ENCODE measurements at regions not wholly inside any gene's neighbourhood (a gene's known extent, or its start where the extent isn't known, plus 50 kb on each side); places are given as distances from the start of the nearest gene placed in this dataset.
A peak's percentile ranks its signal among the peaks of the same experiment; 100 is the strongest.
"Not testable (repeated sequence)": the region's sequence is repeated elsewhere in the genome, so short reads cannot be mapped to it uniquely, and the experiment has no call there.

DNA sequence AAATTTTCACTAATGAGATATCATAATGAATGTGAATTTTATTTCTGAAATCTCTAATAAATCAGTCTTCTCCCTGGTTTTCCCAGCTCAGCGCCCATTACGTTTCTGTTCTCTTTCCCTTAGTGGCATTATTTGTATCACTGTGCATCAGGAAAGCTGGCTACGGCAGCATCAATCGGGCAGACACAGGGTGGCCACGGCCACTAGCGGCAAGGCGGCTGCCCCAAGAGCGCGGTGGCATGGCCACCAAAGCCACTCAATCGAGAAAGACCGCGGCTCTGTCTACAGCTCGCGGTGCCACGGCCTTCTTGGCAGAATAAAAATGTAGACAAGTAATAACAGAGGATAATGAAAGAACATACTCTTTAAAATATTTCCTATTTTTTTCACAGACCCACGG is 168.0 kb downstream of the RPIA start:
- ATAC-seq (ENCODE audit: low read depth) (no peak), DNase-seq (ENCODE audit: low spot score in 2 of 2) (no peak)
- Mint-ChIP-seq H3K4me1 (peaks cover 24% of the 10 kb centered on the region), H3K4me3 (peak overlapping the region; percentile 94), H3K9me3 (no peaks in the 10 kb centered on the region), H3K36me3 (peaks cover 40% of the 10 kb centered on the region), H3K27me3 (no peaks in the 10 kb centered on the region), H3K27ac (peak overlapping the region; percentile 98)

DNA sequence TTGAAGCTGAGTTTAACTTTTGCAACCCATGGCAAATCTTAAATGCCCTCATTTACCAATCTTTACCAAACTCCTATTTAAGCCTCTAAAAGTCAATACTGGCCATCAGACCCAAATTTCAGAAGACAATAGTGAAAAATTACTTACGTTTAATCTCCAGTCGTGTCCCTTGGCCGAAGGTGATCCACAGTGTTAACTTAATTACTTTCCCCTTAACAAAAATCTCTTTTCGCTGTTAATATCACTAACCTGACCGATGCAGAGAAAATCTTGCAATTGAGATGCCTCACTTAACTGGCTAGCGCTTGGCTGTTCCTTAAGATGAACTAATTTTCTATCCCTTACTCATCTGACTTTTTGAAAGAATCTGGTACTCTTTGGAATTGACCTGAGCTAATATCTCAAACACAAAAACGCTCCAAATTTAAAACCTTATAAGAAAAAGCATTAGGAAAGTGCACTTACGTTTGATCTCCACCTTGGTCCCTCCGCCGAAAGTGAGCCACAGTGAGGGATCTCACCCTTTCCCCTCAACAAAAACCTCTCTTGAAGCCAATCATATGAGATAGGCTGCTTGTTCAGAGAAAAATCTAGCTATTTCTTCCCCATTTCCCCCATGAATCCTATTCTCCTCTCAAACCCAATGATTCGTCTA is 169.1 kb downstream of the RPIA start:
- no peak for DNase-seq (ENCODE audit: low spot score in 2 of 2)
- Mint-ChIP-seq H3K4me1 (peaks cover 17% of the 10 kb centered on the region), H3K27me3 (no peaks in the 10 kb centered on the region), H3K36me3 (peaks cover 45% of the 10 kb centered on the region), H3K4me3 (peak overlapping the region; percentile 94), H3K9me3 (no peaks in the 10 kb centered on the region), H3K27ac (peak overlapping the region; percentile 98)
- ATAC-seq (ENCODE audit: low read depth) = no peak

DNA sequence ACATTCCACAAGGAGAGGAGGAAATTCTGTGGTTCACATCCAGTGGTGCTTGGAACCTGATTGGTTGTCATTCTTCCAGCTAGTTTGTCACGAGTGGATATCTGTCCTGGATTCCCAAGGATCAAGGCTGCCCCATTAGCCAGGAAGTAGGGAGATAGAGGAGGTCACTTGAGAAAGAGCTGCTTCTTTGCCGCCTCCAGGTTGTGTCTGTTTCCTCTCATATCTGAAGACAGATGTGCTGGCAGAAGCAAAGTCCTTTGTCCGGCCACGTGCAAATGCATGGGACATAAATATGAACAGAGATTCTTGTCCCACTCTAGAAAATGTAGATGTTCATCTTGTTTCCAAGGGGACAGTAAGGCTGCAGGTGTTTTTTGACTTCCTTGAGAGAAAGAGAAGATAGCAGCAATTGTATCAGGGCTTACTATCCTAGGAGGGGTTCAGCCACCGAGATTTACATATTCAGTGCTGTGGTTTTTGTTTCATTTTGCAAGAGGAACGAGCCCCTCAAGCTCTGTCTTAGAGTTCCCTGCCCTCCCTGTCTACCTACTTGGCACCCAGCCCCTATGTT is 174.4 kb downstream of the RPIA start:
- Mint-ChIP-seq H3K36me3 (peaks cover 22% of the 10 kb centered on the region), H3K27ac (peak overlapping the region; percentile 90), H3K4me3 (peak overlapping the region; percentile 87), H3K4me1 (peaks cover 20% of the 10 kb centered on the region), H3K27me3 (no peaks in the 10 kb centered on the region), H3K9me3 (no peaks in the 10 kb centered on the region)
- peak; percentile 85 for ATAC-seq (ENCODE audit: low read depth)
- no peak for DNase-seq (ENCODE audit: low spot score in 2 of 2)

DNA sequence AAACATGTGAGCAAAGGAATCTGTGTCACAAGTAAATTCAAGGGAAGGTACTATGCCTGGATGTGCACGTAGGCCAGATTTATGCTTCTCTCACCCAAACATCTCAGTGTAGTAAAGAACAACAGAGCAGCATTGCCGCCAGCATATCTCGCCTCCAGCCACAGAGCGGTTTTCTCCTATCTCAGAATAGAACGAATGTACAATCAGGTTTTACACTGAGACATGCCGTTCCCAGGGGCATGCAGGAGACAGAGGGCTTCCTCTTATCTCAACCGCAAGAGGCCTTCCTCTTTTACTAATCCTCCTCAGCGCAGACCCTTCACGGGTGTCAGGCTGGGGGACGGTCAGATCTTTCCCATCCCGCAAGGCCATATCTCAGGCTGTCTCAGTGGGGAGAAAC is 175.3 kb downstream of the RPIA start:
- Mint-ChIP-seq H3K4me3 (peak overlapping the region; percentile 87), H3K9me3 (no peaks in the 10 kb centered on the region), H3K27ac (peak overlapping the region; percentile 90), H3K4me1 (peaks cover 20% of the 10 kb centered on the region), H3K27me3 (no peaks in the 10 kb centered on the region), H3K36me3 (peaks cover 13% of the 10 kb centered on the region)
- DNase-seq (ENCODE audit: low spot score in 2 of 2) (no peak), ATAC-seq (ENCODE audit: low read depth) (peak; percentile 25)

DNA sequence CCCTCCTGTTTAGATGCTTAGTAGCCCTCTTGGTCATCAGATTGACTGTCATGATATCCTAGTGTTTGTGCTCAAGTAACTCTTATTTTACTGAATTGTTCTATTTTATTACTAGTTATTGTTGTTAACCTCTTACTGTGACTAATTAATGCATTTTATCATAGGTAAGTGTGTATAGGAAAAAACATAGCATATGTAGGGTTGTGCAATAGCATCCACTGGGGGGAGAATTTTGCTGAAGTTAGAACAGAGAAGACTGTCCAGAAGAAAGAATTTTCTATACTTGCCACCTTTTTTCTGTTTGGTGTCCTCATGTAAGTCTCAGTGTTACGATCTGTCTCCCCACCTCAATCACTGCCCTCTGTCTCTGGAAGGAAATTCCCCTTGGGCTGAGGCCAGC is 177.4 kb downstream of the RPIA start:
- Mint-ChIP-seq H3K9me3 (no peaks in the 10 kb centered on the region), H3K27ac (peak overlapping the region; percentile 82), H3K4me3 (peak overlapping the region; percentile 77), H3K36me3 (peaks cover 8% of the 10 kb centered on the region), H3K4me1 (peaks cover 20% of the 10 kb centered on the region), H3K27me3 (no peaks in the 10 kb centered on the region)
- ATAC-seq (ENCODE audit: low read depth) (no peak), DNase-seq (ENCODE audit: low spot score in 2 of 2) (no peak)

DNA sequence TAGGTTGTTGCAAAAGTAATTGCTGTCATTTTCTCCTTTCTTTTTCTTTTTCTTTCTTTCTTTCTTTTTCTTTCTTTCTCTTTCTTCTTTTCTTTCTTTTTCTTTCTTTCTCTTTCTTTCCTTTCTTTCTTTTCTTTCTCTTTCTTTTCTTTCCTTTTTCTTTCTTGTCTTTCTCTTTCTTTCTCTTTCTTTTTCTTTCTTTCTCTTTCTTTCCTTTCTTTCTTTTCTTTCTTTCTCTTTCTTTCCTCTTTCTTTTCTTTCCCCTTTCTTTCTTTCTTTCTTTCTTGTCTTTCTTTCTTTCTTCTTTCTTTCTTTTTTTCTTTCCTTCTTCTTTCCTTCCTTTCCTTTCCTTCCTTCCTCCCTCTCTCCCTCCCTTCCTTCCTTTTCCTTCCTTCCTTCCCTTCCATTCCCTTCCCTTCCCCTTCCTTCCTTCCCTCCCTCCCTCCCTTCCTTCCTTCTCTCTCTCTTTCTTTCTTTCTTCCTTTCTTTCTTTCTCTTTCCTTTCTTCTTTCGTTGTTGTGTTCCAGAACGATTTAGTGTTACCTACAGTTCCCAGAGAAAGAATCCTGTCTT is 178.9 kb downstream of the RPIA start:
- no peak for DNase-seq (ENCODE audit: low spot score in 2 of 2)
- Mint-ChIP-seq H3K27me3 (no peaks in the 10 kb centered on the region), H3K27ac (peak overlapping the region; percentile 82), H3K9me3 (no peaks in the 10 kb centered on the region), H3K4me3 (peak overlapping the region; percentile 73), H3K4me1 (peaks cover 17% of the 10 kb centered on the region), H3K36me3 (no peaks in the 10 kb centered on the region)
- ATAC-seq (ENCODE audit: low read depth) = no peak

DNA sequence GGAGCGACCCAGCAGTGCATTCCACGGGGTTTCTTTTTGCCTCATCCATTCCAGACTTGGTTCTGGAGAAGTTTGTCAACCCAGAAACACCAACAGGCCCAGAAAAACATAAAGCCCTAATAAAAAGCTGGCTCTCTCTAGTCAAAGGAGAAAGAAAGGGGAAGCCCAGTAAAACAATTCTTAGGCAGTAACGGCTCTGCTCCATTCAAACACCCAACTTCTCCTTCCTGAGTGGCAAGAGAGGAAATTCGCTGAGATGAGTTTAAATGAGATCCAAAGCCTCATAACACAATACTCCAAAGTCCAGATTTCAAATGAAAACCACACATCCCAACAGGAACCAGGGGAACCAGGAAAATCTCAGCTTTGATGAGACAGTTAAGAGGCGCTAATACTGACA is 179.9 kb downstream of the RPIA start:
- no peaks in the 10 kb centered on the region for H3K36me3 Mint-ChIP-seq
- no peak for DNase-seq (ENCODE audit: low spot score in 2 of 2)
- H3K27me3 Mint-ChIP-seq = no peaks in the 10 kb centered on the region
- no peak for ATAC-seq (ENCODE audit: low read depth)
- H3K4me3 Mint-ChIP-seq = no peak overlapping the region
- peak overlapping the region; percentile 82 for H3K27ac Mint-ChIP-seq
- H3K9me3 Mint-ChIP-seq = no peaks in the 10 kb centered on the region
- peaks cover 17% of the 10 kb centered on the region for H3K4me1 Mint-ChIP-seq

DNA sequence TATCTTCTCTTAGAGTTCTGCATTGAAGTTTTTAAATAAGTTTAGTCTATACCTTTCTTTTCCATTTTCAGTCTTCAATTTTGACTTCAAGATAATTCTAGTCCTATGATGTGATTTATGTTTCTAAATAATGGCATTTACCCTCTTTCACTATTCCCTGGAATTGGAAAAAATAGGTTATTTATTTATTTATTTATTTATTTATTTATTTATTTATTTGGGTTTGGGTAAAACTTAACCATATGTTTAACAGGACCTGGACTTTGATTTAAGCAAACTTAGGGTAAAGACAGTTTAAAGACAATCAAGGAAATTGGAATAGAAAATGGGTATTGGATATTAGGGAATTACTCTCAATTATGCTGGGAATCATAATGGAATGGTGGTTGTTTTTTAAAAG is 182.1 kb downstream of the RPIA start:
- H3K9me3 Mint-ChIP-seq = no peaks in the 10 kb centered on the region
- no peak for DNase-seq (ENCODE audit: low spot score in 2 of 2)
- no peak for ATAC-seq (ENCODE audit: low read depth)
- H3K27me3 Mint-ChIP-seq = no peaks in the 10 kb centered on the region
- no peak overlapping the region for H3K27ac Mint-ChIP-seq
- H3K4me3 Mint-ChIP-seq = no peak overlapping the region
- peaks cover 11% of the 10 kb centered on the region for H3K4me1 Mint-ChIP-seq
- no peaks in the 10 kb centered on the region for H3K36me3 Mint-ChIP-seq

DNA sequence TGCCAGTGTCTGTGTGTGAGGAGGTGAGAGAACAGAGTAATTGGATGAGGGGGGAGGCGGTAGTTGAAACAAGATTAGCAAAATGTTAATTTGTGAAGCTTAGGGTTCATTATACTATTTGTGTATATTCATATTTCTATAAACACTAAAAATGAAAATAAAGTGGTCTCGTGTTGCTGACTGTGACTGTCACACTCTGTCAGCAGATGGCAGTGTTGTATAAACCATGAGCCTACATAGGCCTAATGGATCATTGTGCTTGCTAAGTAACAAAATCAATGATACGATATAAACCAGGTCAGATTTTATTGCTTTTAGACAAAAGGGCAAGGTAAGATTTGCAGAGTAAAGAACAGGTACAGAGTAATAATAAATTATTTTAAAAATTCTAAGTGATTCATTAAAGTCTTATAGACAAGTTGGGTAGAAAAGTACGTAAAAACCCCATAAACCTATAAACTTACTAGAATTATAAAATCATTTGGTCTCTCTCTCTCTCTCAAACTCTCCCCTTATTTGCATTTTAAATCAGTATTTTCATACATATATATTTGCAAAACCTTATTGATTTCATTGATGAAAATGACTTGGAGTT is 182.7 kb downstream of the RPIA start:
- no peaks in the 10 kb centered on the region for H3K27me3 Mint-ChIP-seq
- H3K36me3 Mint-ChIP-seq = no peaks in the 10 kb centered on the region
- ATAC-seq (ENCODE audit: low read depth) (peak; percentile 68), DNase-seq (ENCODE audit: low spot score in 2 of 2) (no peak)
- H3K9me3 Mint-ChIP-seq = no peaks in the 10 kb centered on the region
- peaks cover 11% of the 10 kb centered on the region for H3K4me1 Mint-ChIP-seq
- no peak overlapping the region for H3K4me3 Mint-ChIP-seq
- H3K27ac Mint-ChIP-seq = no peak overlapping the region

DNA sequence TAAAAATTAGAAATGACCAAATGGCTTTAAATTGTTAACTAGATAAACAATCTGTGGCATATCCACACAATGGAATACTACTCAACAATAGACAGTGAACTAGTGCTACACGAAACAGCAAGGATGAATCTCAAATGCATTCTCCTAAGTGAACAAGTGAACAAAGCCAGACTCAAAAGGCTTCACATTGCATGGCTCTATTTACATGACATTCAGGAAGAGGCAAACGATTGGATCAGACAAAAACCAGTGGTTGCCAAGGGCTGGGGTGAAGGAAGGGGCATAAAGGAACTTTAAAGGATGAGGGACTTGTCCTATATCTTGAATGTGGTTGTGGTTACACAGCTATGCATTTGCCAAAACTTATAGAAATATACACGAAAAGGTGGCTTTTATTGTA is 184.3 kb downstream of the RPIA start:
- ATAC-seq (ENCODE audit: low read depth) = no peak
- Mint-ChIP-seq H3K36me3 (no peaks in the 10 kb centered on the region), H3K4me3 (no peak overlapping the region)

DNA sequence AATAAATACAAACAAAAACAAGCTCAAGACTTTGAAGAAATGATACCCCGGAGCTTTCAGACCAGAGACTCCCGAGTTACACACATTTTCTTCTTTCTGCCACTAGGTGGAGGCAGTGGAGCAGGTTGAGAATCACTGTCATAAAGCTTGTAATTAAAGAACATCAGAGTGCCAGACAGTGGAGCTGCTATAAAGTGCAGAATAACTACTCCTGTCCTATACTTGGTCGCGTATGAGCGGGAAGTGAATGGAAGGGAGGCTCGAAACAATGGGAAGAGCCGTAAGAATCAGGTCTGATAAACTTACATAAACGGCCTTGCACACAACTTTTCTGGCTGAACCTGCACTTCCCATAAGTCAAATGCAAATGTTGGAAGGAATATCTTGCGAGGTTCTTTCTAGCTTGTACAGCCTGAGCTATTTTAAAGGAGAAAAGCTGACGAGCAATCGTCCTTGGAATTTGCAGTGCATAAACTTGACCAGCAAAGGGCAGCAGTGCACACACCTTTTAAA is 189.0 kb downstream of the RPIA start:
- no peaks in the 10 kb centered on the region for H3K27me3 Mint-ChIP-seq
- H3K36me3 Mint-ChIP-seq = no peaks in the 10 kb centered on the region
- ATAC-seq (ENCODE audit: low read depth) = peak; percentile 67
- peaks cover 10% of the 10 kb centered on the region for H3K4me1 Mint-ChIP-seq
- H3K4me3 Mint-ChIP-seq = peak overlapping the region; percentile 37
- H3K9me3 Mint-ChIP-seq = no peaks in the 10 kb centered on the region
- DNase-seq (ENCODE audit: low spot score in 2 of 2) = no peak
- H3K27ac Mint-ChIP-seq = peak overlapping the region; percentile 83

More for the DNA sequence above, 184.3 kb downstream of the RPIA start:
- Mint-ChIP-seq H3K9me3 (no peaks in the 10 kb centered on the region), H3K27me3 (no peaks in the 10 kb centered on the region), H3K27ac (no peak overlapping the region), H3K4me1 (peaks cover 2% of the 10 kb centered on the region)
- DNase-seq (ENCODE audit: low spot score in 2 of 2) = no peak

DNA sequence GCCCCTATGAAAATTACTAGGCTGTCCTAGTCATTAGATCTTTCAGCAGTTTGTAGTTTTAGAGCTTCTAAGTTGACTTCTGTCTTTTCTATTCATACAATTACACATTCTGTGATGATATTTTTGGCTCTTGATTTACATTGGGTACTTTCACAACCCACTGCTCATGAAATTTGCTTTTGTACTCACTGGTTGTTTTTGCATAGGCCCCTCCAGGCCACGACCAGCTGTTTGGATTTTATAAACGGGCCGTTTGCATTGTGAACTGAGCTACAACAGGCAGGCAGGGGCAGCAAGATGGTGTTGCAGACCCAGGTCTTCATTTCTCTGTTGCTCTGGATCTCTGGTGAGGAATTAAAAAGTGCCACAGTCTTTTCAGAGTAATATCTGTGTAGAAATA is 193.8 kb downstream of the RPIA start:
- peak overlapping the region; percentile 35 for H3K27ac Mint-ChIP-seq
- no peaks in the 10 kb centered on the region for H3K9me3 Mint-ChIP-seq
- H3K4me3 Mint-ChIP-seq = peak overlapping the region; percentile 75
- no peaks in the 10 kb centered on the region for H3K27me3 Mint-ChIP-seq
- DNase-seq (ENCODE audit: low spot score in 2 of 2) (no peak), ATAC-seq (ENCODE audit: low read depth) (peak; percentile 66)
- H3K4me1 Mint-ChIP-seq = peaks cover 19% of the 10 kb centered on the region
- no peaks in the 10 kb centered on the region for H3K36me3 Mint-ChIP-seq

DNA sequence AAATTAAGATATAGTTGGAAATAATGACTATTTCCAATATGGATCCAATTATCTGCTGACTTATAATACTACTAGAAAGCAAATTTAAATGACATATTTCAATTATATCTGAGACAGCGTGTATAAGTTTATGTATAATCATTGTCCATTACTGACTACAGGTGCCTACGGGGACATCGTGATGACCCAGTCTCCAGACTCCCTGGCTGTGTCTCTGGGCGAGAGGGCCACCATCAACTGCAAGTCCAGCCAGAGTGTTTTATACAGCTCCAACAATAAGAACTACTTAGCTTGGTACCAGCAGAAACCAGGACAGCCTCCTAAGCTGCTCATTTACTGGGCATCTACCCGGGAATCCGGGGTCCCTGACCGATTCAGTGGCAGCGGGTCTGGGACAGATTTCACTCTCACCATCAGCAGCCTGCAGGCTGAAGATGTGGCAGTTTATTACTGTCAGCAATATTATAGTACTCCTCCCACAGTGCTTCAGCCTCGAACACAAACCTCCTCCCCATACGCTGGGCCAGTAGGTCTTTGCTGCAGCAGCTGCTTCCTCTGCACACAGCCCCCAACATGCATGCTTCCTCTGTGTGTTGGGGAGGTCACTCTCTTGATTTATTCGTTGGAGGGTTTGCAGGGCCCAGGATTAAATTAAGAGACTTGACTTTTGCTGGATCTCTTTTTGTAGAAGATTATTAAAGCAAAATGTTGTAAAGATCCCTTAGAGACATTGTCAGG is 194.4 kb downstream of the RPIA start:
- no peaks in the 10 kb centered on the region for H3K27me3 Mint-ChIP-seq
- peak overlapping the region; percentile 35 for H3K27ac Mint-ChIP-seq
- no peaks in the 10 kb centered on the region for H3K36me3 Mint-ChIP-seq
- no peak for DNase-seq (ENCODE audit: low spot score in 2 of 2)
- ATAC-seq (ENCODE audit: low read depth) = peak; percentile 57
- no peaks in the 10 kb centered on the region for H3K9me3 Mint-ChIP-seq
- H3K4me1 Mint-ChIP-seq = peaks cover 19% of the 10 kb centered on the region
- H3K4me3 Mint-ChIP-seq = peak overlapping the region; percentile 75

DNA sequence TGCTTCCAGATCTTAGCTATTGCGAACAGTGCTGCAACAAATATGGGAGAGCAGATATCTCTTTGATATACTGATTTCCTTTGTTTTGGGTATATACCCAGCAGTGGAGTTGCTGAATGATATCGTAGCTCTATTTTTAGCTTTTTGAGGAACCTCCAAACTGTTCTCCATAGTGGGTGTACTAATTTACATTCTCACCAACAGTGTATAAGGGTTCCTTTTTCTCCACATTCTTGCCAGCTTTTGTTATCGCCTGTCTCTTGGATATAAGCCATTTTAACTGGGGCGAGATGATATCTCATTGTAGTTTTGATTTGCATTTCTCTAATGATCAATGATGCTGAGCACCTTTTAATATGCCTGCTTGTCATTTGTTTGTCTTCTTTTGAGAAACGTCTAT is 196.0 kb downstream of the RPIA start:
- Mint-ChIP-seq H3K4me3 (peak overlapping the region; percentile 71), H3K27ac (peak overlapping the region; percentile 38), H3K4me1 (peaks cover 15% of the 10 kb centered on the region)
- not testable (repeated sequence) for H3K36me3 Mint-ChIP-seq; DNase-seq (ENCODE audit: low spot score in 2 of 2); H3K9me3 Mint-ChIP-seq; H3K27me3 Mint-ChIP-seq; ATAC-seq (ENCODE audit: low read depth)

Data from memory B cell (primary cell).